ENCODE measurements at regions not wholly inside any gene's neighbourhood (a gene's known extent, or its start where the extent isn't known, plus 50 kb on each side); places are given as distances from the start of the nearest gene placed in this dataset.

DNA sequence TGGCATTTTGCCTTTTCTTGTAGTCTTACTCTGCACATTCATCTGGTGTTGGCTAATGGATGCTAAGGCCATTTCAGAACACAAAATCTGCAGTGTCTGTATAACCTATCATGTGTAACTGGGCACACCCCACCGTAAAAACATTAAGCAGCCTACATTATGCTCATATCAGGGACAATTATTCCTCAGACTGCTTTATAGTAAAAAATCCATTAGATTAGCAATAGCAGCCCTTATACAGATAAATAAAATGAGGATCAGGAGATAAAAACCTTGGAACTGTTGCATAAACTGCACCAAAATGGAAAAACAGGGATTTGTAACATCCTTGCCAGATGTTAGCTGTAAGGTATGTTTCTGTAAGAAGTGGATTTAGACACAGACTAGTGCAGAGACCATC lies 288.8 kb downstream of the HS3ST1 start:
- no peak for TF ChIP-seq EZH2phosphoT487 (IDR thresholded peaks at IDR 0.05; ENCODE audit: borderline replicate concordance, low read depth, low read length)
- TF ChIP-seq, protein P1, sequence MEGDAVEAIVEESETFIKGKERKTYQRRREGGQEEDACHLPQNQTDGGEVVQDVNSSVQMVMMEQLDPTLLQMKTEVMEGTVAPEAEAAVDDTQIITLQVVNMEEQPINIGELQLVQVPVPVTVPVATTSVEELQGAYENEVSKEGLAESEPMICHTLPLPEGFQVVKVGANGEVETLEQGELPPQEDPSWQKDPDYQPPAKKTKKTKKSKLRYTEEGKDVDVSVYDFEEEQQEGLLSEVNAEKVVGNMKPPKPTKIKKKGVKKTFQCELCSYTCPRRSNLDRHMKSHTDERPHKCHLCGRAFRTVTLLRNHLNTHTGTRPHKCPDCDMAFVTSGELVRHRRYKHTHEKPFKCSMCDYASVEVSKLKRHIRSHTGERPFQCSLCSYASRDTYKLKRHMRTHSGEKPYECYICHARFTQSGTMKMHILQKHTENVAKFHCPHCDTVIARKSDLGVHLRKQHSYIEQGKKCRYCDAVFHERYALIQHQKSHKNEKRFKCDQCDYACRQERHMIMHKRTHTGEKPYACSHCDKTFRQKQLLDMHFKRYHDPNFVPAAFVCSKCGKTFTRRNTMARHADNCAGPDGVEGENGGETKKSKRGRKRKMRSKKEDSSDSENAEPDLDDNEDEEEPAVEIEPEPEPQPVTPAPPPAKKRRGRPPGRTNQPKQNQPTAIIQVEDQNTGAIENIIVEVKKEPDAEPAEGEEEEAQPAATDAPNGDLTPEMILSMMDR (conservative IDR thresholded peaks at IDR 0.05; ENCODE audit: low read length): no peak
